Motor neuron (in vitro differentiated cells): ENCODE measurements at regions not wholly inside any gene's neighbourhood (a gene's known extent, or its start where the extent isn't known, plus 50 kb on each side); places are given as distances from the start of the nearest gene placed in this dataset.

Experiments
- ATAC-seq, 8 experiments: fragments of 200-7000 bp; cut with Tn5 transposase; replicated peaks in 6 of 8; 2 replicates each; pipeline ENCODE4 v1.8.0; 2021; ENCODE audit warnings: mild to moderate bottlenecking in 8 of 8, moderate library complexity in 8 of 8
- H3K27ac ChIP-seq, 2 donors: fragments of 250-450 bp; sonication (Bioruptor Pico); 2 replicates each; pipeline ENCODE4 v1.9.0; 2021; ENCODE audit warnings: antibody characterized with exemption in 2 of 2, mild to moderate bottlenecking in 2 of 2, moderate library complexity in 1 of 2
- H3K4me1 ChIP-seq, 2 donors: fragments of 250-450 bp; sonication (Bioruptor Pico); replicated peaks in 1 of 2; 2 replicates each; pipeline ENCODE4 v1.6.1; 2021; ENCODE audit warnings: antibody characterized with exemption in 2 of 2, mild to moderate bottlenecking in 2 of 2, moderate library complexity in 1 of 2
- H3K4me3 ChIP-seq, 5 donors: fragments of 250-450 bp; sonication (Bioruptor Pico); 2 replicates each; pipeline ENCODE4 v1.9.0; 2021; ENCODE audit warnings: antibody characterized with exemption in 5 of 5, mild to moderate bottlenecking in 5 of 5, moderate library complexity in 4 of 5
- WGBS, 10 experiments: fragments of 450-650 bp; shearing (Covaris generic); methylation state at CpG; one replicate each; pipeline ENCODE4 v1.0.0; 2022; 5-methylcytosine and 5-hydroxymethylcytosine counted together
- in situ Hi-C, 9 experiments: fragments of 400-800 bp; cut with MboI; loops; one replicate each; pipeline ENCODE4 v1.15.0; 2021; ENCODE audit warnings: low sequenced_read_pairs in 9 of 9, low pct_unique_long_range_greater_than_20kb in 2 of 9; ENCODE audit not compliant: unreplicated experiment in 9 of 9

DNA sequence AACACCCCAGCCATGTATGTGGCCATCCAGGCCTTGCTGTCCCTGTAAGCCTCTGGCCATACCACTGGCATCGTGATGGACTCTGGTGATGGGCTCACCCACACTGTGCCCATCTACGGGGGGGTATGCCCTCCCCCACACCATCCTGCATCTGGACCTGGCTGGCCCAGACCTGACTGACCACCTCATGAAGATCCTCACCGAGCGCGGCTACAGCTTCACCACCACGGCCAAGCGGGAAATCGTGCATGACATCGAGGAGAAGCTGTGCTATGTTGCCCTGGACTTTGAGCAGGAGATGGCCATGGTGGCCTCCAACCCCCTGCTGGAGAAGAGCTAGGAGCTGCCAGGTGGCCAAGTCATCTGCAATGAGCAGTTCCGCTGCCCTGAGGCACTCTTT is 80.4 kb upstream of the ZCCHC2 start:
- H3K4me1 ChIP-seq = no peaks in the 10 kb centered on the region
- no peak for ATAC-seq
- no peak overlapping the region for H3K27ac ChIP-seq
- in situ Hi-C loops = loop anchor here in 1 of 9 experiments (25.0 kb wide), 1 partner anchor 545 kb away; no protein-coding TSS in a partner anchor
- H3K4me3 ChIP-seq = no peak overlapping the region
- WGBS, 10 experiments = 72 to 100% (median 86%) methylated on average over 3 to 7 of the region's 10 CpGs; no CpG with 5 or more reads in 7 of the 10 experiments

DNA sequence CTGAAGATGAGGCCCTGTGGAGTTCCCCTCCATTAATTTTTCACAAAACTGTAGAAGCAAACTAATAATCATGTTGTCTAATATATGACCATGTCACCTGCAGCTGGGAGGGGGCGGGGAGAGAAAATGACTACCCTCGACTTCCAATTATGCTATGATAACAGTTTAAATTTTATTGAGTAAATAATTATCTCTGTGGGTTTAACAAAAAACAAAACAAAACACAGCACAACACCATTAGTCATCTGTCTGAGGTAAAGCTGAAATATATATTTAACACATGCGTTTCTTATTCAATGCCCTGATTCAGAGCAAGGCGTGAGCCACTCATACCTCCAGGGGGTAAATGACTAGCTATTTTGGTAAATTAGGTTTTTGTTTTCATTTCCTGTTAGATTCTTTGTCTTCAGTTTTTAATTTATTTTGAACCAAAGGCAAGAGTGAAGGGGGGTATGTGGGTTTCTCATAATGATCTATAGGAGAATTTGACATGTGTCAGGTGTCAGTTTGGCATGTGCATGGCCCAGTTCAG is 77.4 kb upstream of the ZCCHC2 start:
- peak in 3 of 8 experiments; percentile 32 to 84 (median 78) for ATAC-seq

DNA sequence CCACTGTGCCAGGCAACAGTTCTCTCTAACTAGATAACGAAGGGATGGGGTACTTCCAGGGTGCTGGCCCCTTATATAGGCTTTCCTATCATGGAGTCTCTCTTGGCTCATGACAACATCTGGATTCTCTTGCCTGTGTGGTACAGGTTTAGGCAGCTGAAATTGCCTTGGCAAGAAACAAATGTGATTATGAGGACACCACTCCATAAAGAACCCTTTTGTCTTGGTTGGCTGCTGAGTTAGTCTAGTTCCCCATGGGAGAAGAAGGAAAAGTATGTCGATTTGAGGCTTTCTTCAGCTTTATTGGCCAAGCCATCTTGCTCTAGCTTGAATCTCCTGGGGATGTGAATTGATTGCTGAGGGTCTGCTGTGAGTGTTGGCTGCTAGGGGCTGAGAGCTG is 76.3 kb upstream of the ZCCHC2 start:
- Histone ChIP-seq H3K4me1 (peaks cover 0 to 3% of the 10 kb centered on the region in 2 donors), H3K27ac (no peak overlapping the region), H3K4me3 (no peak overlapping the region)
- in situ Hi-C loops = loop anchor here in 1 of 9 experiments (25.0 kb wide), 1 partner anchor 541 kb away; no protein-coding TSS in a partner anchor
- no peak for ATAC-seq
- WGBS, 10 experiments = 20 to 75% (median 40%) methylated on average over 1 to 2 of the region's 2 CpGs; no CpG with 5 or more reads in 7 of the 10 experiments

More for the DNA sequence above, 77.4 kb upstream of the ZCCHC2 start:
- 0 to 92% (median 60%) methylated on average over 2 to 4 of the region's 4 CpGs; no CpG with 5 or more reads in 2 of the 10 experiments for WGBS, 10 experiments
- H3K27ac ChIP-seq = no peak overlapping the region
- no peaks in the 10 kb centered on the region for H3K4me1 ChIP-seq
- in situ Hi-C loops = loop anchor here in 1 of 9 experiments (25.0 kb wide), 1 partner anchor 542 kb away; no protein-coding TSS in a partner anchor
- H3K4me3 ChIP-seq = no peak overlapping the region

DNA sequence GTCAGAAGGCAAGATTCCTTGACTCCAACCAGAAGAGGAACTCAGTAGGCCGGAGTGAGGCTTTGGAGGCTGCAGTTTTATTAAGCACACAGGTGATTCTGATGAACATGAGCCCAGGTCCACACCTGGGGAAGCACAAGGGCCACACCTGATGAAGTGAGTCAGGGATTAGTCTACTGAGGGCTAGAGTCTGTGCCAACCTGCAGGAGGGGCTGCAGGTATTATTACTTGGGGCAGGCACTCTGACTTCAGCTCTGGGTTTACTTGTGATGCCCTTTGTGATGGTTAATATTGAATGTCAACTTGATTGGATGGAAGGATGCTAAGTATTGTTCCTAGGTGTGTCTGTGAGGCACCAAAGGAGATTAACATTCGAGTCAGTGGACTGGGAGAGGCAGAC is 75.2 kb upstream of the ZCCHC2 start:
- ATAC-seq = no peak
- no peak overlapping the region for H3K4me3 ChIP-seq
- in situ Hi-C loops = loop anchor here in 1 of 9 experiments (25.0 kb wide), 1 partner anchor 540 kb away; no protein-coding TSS in a partner anchor
- H3K4me1 ChIP-seq = peaks cover 0 to 3% of the 10 kb centered on the region in 2 donors
- 29 to 86% (median 70%) methylated on average over 1 to 2 of the region's 2 CpGs; no CpG with 5 or more reads in 3 of the 10 experiments for WGBS, 10 experiments
- no peak overlapping the region for H3K27ac ChIP-seq

GRCh38 chr18:62448426-62448825 is 74.4 kb upstream of the ZCCHC2 start:
- H3K27ac ChIP-seq = no peak overlapping the region
- 14 to 100% (median 71%) methylated on average over 1 to 6 of the region's 6 CpGs; no CpG with 5 or more reads in 3 of the 10 experiments for WGBS, 10 experiments
- no peak overlapping the region for H3K4me3 ChIP-seq
- peaks cover 0 to 3% of the 10 kb centered on the region in 2 donors for H3K4me1 ChIP-seq
- no peak for ATAC-seq
- in situ Hi-C loops = loop anchor here in 1 of 9 experiments (25.0 kb wide), 1 partner anchor 539 kb away; no protein-coding TSS in a partner anchor

DNA sequence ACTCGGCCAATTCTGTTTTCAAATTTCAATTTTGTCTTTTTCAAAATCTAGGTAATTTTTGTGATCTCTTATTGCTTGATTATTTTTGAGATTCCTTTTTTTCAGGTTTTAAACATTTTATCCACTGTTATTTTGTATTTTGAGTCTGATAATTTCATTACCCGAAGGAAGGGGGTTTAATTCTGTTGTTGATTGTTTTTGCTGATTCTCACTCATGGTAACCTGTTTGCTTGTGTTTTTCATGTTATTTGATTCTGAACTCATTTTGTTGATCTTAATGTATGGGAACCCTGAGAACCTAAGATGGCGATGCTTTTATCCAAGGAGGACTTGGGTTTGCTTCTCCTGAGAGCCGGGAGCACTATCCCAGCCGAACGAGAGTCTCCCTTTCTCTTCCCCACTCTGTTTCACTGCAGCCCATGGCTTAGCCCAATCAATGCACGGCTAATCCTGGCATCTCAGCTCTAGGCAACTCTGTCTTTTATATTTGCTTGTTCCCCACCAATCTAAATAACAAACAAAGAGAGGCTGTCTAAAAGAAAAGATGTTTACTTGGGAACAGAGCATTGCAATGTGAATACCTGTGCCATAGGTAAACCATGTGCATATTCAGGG is 73.2 kb upstream of the ZCCHC2 start:
- no peak for ATAC-seq
- in situ Hi-C loops = loop anchor here in 1 of 9 experiments (25.0 kb wide), 1 partner anchor 538 kb away; no protein-coding TSS in a partner anchor
- H3K4me3 ChIP-seq = no peak overlapping the region
- H3K4me1 ChIP-seq = peaks cover 0 to 3% of the 10 kb centered on the region in 2 donors
- WGBS, 10 experiments = 86 to 100% (median 95%) methylated on average over 4 to 7 of the region's 7 CpGs
- no peak overlapping the region for H3K27ac ChIP-seq

DNA sequence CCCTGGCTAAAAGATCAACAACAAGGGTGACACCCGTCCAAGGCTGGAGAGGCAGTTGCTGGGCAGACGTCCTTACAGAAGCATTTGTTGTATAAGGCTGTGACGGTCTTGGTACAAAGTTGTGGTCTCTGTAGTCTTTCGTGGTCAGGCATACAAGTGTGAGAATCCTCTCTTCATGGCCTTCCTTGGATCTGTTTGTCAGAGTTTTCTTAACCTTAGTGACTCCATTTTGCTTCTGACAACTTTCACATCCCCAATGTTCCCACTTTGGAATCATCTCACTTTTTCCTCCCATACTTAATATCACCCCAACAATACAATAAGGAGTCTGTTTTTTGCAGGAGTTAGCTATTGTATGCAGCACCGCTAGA is 72.7 kb upstream of the ZCCHC2 start:
- Histone ChIP-seq H3K4me3 (no peak overlapping the region), H3K27ac (no peak overlapping the region), H3K4me1 (peaks cover 0 to 3% of the 10 kb centered on the region in 2 donors)
- WGBS, 10 experiments = 69 to 100% (median 92%) methylated on average over 1 to 5 of the region's 5 CpGs; no CpG with 5 or more reads in 1 of the 10 experiments
- in situ Hi-C loops = no loop called here
- no peak for ATAC-seq

DNA sequence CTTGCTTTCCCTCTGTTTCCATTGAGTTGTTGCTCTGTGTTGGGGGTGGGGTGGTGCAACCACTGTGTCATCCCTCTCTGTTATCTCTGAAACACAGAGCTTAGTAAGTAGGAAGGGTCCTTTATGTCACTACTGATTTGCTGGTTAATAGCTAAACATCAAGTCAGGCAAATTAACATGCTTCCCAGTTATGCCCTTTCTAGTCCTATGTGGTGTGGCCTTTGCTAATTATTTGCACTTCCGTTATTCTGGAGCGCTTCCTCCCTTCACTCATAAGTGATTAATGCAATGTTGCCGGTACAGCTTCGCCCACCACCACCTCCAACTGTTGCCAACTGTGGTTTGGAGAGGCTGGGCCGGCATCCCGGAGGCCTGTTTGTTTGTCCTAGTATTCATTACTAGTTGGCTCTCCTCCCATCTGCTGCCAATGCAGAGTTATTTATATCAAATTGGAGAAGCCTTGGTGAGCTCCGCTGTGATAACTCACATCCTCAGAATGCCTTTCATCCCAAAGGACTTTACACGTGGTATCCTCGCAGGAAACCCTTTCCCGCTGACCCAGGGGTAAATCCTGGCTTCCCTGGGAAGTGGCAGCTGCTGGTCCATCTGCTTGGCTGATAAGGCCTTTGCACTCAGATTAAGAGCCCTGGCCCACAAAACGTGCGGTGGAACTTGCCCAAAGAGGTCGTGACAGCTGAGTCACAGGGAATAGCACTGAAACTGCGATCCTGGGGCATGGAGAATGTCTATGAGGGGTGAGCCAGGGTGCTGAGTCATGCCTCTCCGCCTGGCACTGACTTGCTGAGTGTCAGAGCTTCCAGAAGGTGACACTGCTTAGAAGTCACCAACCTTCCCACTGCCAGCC is 72.0 kb upstream of the ZCCHC2 start:
- no peak overlapping the region for H3K4me3 ChIP-seq
- WGBS, 10 experiments = 3 to 96% (median 69%) methylated on average over 4 to 11 of the region's 15 CpGs; no CpG with 5 or more reads in 2 of the 10 experiments
- peak in 7 of 8 experiments; percentile 71 to 94 (median 82) for ATAC-seq
- H3K27ac ChIP-seq = peak overlapping the region in 1 of 2 donors; percentile 31
- in situ Hi-C loops = no loop called here
- H3K4me1 ChIP-seq = peaks cover 0 to 3% of the 10 kb centered on the region in 2 donors

GRCh38 chr18:62452280-62452831 is 70.5 kb upstream of the ZCCHC2 start:
- in situ Hi-C loops = no loop called here
- no peak for ATAC-seq
- Histone ChIP-seq H3K27ac (no peak overlapping the region), H3K4me1 (peaks cover 0 to 3% of the 10 kb centered on the region in 2 donors), H3K4me3 (no peak overlapping the region)
- 25 to 100% (median 82%) methylated on average over 1 to 5 of the region's 5 CpGs; no CpG with 5 or more reads in 1 of the 10 experiments for WGBS, 10 experiments

GRCh38 chr18:62453864-62454263 is 69.0 kb upstream of the ZCCHC2 start:
- H3K27ac ChIP-seq = no peak overlapping the region
- WGBS, 10 experiments = 80 to 100% (median 83%) methylated on average over 1 to 3 of the region's 3 CpGs; no CpG with 5 or more reads in 5 of the 10 experiments
- in situ Hi-C loops = no loop called here
- no peak for ATAC-seq
- H3K4me1 ChIP-seq = peaks cover 0 to 3% of the 10 kb centered on the region in 2 donors
- H3K4me3 ChIP-seq = no peak overlapping the region

- 60 to 100% (median 79%) methylated on average over 2 to 3 of the region's 5 CpGs; no CpG with 5 or more reads in 3 of the 10 experiments for WGBS, 10 experiments
- no peak overlapping the region for H3K4me3 ChIP-seq
- no peak for ATAC-seq
- in situ Hi-C loops = no loop called here
- peaks cover 0 to 3% of the 10 kb centered on the region in 2 donors for H3K4me1 ChIP-seq
- no peak overlapping the region for H3K27ac ChIP-seq
Measured at GRCh38 chr18:62454527-62454926, 68.3 kb upstream of the ZCCHC2 start.

GRCh38 chr18:62455222-62455621 is 67.6 kb upstream of the ZCCHC2 start:
- no peak for ATAC-seq
- Histone ChIP-seq H3K4me1 (peaks cover 0 to 3% of the 10 kb centered on the region in 2 donors), H3K27ac (no peak overlapping the region), H3K4me3 (no peak overlapping the region)
- in situ Hi-C loops = no loop called here
- 22 to 75% (median 63%) methylated on average over 3 to 5 of the region's 5 CpGs; no CpG with 5 or more reads in 1 of the 10 experiments for whole genome bisulfite sequencing, 10 experiments
